Stimulated activated CD8-positive, alpha-beta memory T cell treated with anti-CD3 and anti-CD28 coated beads, Interleukin-7, amount 100 ng/mL, for 1 hour (primary cell): ENCODE measurements at regions not wholly inside any gene's neighbourhood (a gene's known extent, or its start where the extent isn't known, plus 50 kb on each side); places are given as distances from the start of the nearest gene placed in this dataset.

Experiments used
- DNase-seq, 2 donors: peaks; one replicate each; pipeline ENCODE4 v3.0.0-alpha.2; 2020; ENCODE audit warnings: low read depth in 2 of 2

DNA sequence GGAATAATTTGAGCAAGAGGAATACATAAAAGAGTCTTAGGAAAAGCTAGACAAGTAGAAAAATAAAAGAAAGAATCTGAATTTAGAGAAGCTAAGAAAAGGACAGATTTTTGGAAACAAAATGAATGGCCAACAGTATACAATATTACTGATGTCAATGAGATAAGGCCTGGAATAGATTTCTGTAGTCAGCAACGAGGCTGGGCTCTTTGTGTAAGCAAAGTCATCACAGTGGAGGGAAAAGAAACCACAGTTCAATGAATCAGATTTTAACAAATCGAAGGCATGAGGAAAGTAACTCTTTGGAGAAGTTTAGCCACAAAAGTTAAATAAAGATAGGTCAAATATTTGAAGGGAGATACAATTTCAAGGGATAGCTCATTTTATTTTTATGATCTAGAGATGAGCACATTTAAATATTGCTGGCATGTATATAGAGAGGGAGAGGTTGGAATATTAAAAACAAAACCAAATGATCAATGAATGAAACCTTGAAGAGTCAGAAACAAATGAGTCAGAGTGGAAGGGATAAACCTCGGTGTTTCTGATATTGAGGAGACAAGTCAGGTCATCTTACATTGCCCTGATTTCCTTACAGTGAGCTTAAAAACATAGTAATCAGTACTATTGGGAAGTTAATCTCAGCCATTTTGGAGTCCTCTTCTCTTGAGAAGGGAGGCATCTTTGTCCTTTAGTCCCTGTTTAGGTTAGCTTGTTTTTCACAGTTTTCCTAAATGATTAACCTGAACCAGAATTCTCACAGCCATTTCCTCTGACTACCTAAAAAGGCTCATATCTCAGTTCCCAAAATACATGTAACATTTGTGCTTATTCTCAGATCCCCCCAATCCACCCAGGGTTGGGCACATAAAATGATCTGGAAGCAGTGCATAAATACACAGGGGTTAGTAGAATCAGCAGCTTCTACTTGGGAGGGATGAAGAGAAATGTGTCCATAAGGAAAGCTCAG lies 620.0 kb upstream of the B3GALT2 start:
- DNase-seq, result no peak

- no peak for DNase-seq
These were observed 613.7 kb upstream of the B3GALT2 start for GRCh38 chr1:193799948-193800690.

DNA sequence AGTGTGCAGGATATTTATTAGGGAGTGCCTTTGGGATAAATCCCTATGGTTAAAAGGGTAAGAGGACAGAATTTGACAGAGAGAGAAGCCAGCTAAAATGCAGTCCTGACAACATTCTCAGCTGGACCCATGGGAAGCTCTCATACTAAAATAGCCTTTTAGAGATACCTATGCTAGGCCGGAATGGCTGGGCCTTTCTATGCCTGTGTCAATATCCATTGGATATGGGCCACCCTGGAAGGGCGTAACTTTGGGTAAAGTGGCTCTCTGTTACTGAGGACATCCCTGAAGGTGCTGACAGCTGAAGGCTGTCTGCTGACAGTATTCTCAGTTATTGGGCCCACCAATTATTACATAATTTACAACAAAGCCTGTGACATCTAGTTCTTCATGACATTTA lies 613.0 kb upstream of the B3GALT2 start:
- no peak for DNase-seq

GRCh38 chr1:193794239-193794638 lies 607.8 kb upstream of the B3GALT2 start:
- DNase-seq, result no peak

GRCh38 chr1:193791746-193792145 lies 605.3 kb upstream of the B3GALT2 start:
- DNase-seq, result no peak

DNA sequence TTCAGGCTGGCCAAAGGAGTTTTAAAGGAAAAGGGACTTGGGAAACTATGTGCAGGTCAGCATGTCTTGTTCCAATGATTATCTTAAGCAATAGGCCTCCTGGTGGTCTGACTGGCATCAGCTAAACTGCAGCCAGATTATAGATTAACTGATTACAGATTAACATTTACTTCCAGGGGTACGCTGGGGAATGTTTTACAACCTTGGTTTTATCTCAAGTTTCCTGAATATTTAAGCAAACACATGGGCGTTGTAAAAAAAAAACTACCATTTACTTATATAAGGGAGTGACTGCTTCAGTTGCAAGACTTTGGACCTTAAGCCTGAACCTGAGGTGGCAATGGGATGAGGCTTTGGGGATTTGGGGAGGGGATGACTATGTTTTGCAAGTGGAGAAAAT lies 600.6 kb upstream of the B3GALT2 start:
- no peak for DNase-seq

GRCh38 chr1:193785850-193786420 lies 599.5 kb upstream of the B3GALT2 start:
- DNase-seq, result no peak

GRCh38 chr1:193774536-193775323 lies 588.3 kb upstream of the B3GALT2 start:
- DNase-seq, result no peak

DNA sequence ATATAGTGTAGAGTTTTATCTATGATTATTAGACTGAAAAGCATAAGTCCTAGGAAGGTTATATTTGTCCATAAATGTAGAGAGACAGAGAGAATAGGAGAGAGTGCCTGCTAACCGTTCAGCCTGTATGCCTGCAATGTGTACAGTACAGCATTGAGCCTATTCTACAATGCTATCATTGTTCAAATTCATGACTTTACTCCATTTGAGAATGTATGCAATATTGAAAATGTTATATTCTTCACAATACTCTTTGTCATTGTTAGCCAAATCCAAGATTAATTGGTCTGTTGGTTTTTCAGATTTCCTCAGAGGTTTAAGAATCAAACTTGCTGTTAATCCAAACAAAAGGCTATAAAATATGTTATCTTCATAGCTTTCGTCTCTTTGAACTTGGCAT lies 585.2 kb upstream of the B3GALT2 start:
- no peak for DNase-seq

DNA sequence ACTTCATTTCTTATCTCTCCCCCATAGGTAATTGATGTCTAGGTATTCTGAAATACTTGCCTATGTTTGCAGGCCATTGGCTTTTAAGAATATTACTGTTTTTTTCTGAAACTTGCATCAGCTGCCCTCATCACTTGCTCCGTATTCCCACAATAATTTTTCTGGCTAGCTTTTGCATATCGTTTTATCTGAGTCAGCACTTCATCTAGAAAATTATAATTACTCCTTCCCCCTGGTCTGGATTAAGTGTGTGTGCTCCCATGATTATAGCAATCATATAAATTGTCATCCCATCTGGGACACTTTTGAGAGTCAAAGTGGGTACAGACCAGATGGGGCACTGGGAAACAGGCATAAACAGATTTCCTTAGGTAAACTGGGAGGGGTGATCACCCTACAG lies 583.2 kb upstream of the B3GALT2 start:
- no peak for DNase-seq

- DNase-seq, result no peak
These were observed 581.5 kb upstream of the B3GALT2 start for GRCh38 chr1:193767886-193768285.

- no peak for DNase-seq
These were observed 579.9 kb upstream of the B3GALT2 start for GRCh38 chr1:193766329-193766728.

DNA sequence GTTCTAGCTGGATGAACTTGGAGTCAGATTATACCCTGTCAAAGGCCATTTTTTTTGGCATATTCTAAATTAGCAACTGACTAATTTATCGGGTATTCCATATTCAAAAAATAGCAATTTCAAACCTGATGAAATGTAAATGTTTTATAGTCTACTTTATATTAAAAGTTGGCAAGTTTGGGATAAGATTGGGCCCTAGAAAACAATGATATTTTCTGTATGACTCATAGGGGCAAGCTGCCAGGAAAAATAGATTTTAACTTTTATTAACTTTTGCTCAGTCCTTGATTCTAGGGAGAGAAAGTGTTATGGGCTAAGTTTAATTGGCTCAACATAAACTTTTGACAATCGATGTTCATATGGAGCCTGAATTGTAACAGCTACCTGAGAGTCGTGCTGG lies 576.9 kb upstream of the B3GALT2 start:
- DNase-seq, result no peak

- DNase-seq, result no peak
These were observed 575.8 kb upstream of the B3GALT2 start for GRCh38 chr1:193762236-193762635.

DNA sequence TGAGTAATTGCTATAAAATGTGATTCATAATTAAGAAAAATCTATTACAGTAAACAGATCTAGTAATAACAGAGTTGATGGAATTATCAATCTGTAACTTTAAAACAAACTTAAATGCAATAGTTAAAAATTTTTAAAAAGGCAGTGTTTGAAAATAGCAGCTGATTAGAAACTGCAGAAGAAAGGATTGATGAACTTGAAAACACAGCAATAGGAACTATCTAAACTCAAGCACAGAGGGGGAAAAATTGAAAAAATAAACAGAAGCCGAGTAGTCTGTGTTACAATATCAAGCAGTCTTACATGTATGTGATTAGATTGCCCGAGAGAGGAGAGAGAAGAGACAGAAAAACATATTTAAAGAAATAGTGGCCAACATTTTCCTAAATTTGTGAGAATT lies 569.0 kb upstream of the B3GALT2 start:
- DNase-seq, result no peak

- no peak for DNase-seq
These were observed 568.5 kb upstream of the B3GALT2 start for GRCh38 chr1:193754732-193755427.

- no peak for DNase-seq
These were observed 567.7 kb upstream of the B3GALT2 start for GRCh38 chr1:193754151-193754550.

DNA sequence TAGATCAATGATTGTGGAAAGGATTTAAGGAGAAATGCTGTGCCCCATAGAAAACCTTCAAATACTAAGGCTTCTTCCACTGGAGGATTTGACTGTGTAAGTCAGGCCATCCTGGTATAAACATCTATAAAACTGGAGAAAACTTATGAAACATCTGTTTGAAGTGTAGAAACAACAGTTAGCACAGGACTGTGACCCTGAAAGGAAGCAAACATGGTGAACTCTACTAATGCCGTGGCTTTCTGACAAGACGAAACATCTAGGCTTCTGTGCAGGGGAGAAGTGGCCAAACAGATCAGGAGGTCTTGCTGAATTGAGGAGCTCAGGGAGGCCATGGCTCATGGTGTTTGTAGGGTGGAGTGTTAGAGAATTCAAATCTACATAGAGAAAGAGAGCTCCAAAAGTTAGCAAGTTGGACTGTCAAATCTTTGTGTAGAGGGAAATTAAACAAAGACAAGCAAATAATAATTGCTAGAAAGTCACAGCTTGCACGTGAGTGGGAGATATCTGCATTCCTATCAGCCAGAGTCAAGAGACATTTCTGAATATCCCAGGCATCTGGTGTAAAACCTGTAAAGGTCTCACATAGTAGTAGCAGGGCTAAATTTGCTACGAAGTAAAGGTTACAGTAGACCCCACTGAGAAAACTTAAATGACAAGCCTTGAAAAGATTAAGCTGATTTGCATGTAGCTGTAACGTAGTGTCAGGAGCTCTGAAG lies 566.8 kb upstream of the B3GALT2 start:
- no peak for DNase-seq

GRCh38 chr1:193749868-193750267 lies 563.5 kb upstream of the B3GALT2 start:
- DNase-seq, result no peak

DNA sequence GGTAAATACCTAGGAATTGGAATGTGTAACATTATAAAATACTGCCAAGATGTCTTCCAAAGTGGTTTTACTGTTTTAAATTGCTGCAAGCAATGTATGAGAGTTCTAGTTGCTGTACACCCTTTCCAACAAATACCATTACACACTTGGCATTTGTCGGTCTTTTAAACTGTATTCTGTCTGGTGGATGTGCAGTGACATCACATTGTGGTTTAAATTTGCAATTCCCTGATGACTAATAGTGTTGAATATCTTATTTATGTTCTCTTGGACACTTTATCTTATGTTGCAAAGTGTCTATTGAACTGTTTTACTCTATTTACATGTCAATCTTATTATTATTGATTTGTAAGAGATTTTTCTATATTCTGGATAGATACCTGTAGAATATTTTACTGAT lies 561.2 kb upstream of the B3GALT2 start:
- DNase-seq, result no peak

DNA sequence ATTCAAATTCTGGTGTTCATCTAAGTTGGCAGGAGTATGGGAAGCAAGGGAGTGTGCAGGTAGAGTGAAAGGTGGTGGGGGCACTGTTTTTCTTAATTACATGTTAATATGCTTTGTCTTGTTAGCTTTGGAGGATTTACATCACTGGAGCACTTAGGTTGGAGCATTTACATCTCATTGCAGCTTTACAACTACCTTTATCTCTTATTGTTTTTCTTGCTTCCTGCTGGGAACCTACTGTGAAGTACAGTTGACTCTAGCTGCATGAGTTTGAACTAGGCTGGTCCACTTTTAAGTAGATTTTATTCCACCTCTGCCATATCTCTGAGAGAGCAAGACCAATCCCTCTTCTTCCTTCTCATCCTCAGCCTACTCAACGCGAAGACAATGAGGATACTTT lies 554.8 kb upstream of the B3GALT2 start:
- DNase-seq, result no peak
